ENCODE measurements at regions not wholly inside any gene's neighbourhood (a gene's known extent, or its start where the extent isn't known, plus 50 kb on each side); places are given as distances from the start of the nearest gene placed in this dataset.

GRCh38 chr7:41149576-41149975, 553.3 kb downstream of the INHBA start:
- WGBS, 2 experiments (ENCODE audit: extremely low coverage in 1 of 2, insufficient coverage in 1 of 2, insufficient read length in 1 of 2, insufficient replicate concordance in 2 of 2, low coverage in 1 of 2, low lambda C conversion rate in 2 of 2, missing lambda C conversion rate in 1 of 2): 96% methylated on average over 16 of the region's 16 CpGs; no CpG with 5 or more reads in 1 of the 2 experiments
- ChIA-PET POLR2A (ENCODE audit: partially characterized antibody) (no interaction called here), CTCF (ENCODE audit: partially characterized antibody) (interaction anchor here (0.8 kb wide), 1 partner anchor 23 kb away, joined by 3 read pairs; no protein-coding TSS in a partner anchor)

More at GRCh38 chr7:41149576-41149975, 553.3 kb downstream of the INHBA start:
- Histone ChIP-seq H2AFZ (ENCODE audit: low read length) (no peak overlapping the region), H3K56ac (replicated peaks; ENCODE audit: insufficient read length, low read depth, low read length) (no peak overlapping the region), H2BK20ac (ENCODE audit: low read length) (no peak overlapping the region), H3K14ac (ENCODE audit: insufficient read length) (no peak overlapping the region), H3K23ac (ENCODE audit: insufficient read length) (no peak overlapping the region), H4K5ac (ENCODE audit: insufficient read length, low read depth, low read length) (no peak overlapping the region), H3K79me1 (ENCODE audit: low read depth, low read length) (no peaks in the 10 kb centered on the region), H3K36me3 (ENCODE audit: control insufficient read depth in 2 of 4, insufficient read depth in 4 of 4, low read length in 3 of 4) (no peaks in the 10 kb centered on the region), H3K27ac (ENCODE audit: low read depth, low read length) (no peak overlapping the region), H3K4ac (replicated peaks; ENCODE audit: insufficient read length, low read depth, low read length) (no peak overlapping the region), H3K23me2 (ENCODE audit: low read depth, low read length) (no peaks in the 10 kb centered on the region), H3K9me3 (ENCODE audit: insufficient read depth in 2 of 2, low read depth in 1 of 2, low read length in 1 of 2) (no peaks in the 10 kb centered on the region), H3K4me1 (replicated peaks in 1 of 4; ENCODE audit: control insufficient read depth in 3 of 4, insufficient read depth in 4 of 4, low read length in 3 of 4) (no peaks in the 10 kb centered on the region), H3K79me2 (ENCODE audit: control insufficient read depth in 1 of 2, insufficient read depth in 2 of 2, low read length in 2 of 2) (no peaks in the 10 kb centered on the region), H3K27me3 (replicated peaks in 1 of 4; ENCODE audit: control insufficient read depth in 3 of 4, extremely low read depth in 1 of 4, insufficient read depth in 3 of 4, low read length in 3 of 4) (no peaks in the 10 kb centered on the region), H2BK15ac (ENCODE audit: low read length) (no peak overlapping the region), H4K91ac (replicated peaks; ENCODE audit: insufficient read length, low read length) (no peak overlapping the region), H2BK12ac (ENCODE audit: low read depth, low read length) (no peak overlapping the region), H3K9ac (replicated peaks in 1 of 4; ENCODE audit: extremely low read depth in 1 of 4, low read depth in 3 of 4, low read length in 3 of 4) (no peak overlapping the region), H4K8ac (ENCODE audit: extremely low read depth, insufficient read depth, low read length) (no peak overlapping the region), H4K20me1 (replicated peaks in 1 of 2; ENCODE audit: control insufficient read depth in 1 of 2, insufficient read depth in 2 of 2, low read length in 2 of 2) (no peaks in the 10 kb centered on the region), H3K18ac (ENCODE audit: extremely low read depth, low read length) (no peak overlapping the region), H2BK120ac (replicated peaks; ENCODE audit: low read depth, low read length) (no peak overlapping the region), H3K4me3 (ENCODE audit: extremely low read depth in 1 of 4, insufficient read depth in 2 of 4, low read depth in 3 of 4, low read length in 4 of 4) (no peak overlapping the region), H3K4me2 (ENCODE audit: insufficient read depth in 1 of 2, low read depth in 2 of 2, low read length in 2 of 2) (no peak overlapping the region), H2AK5ac (ENCODE audit: low read depth, low read length) (no peak overlapping the region), H2BK5ac (ENCODE audit: low read depth, low read length) (no peak overlapping the region)
- TF ChIP-seq E2F6 (IDR thresholded peaks at IDR 0.05) (no peak), ATF3 (IDR thresholded peaks at IDR 0.05; ENCODE audit: insufficient read depth, low read depth, low read length) (no peak), SRF (IDR thresholded peaks at IDR 0.05; ENCODE audit: low read depth, low read length) (no peak), BACH1 (IDR thresholded peaks at IDR 0.05; ENCODE audit: low read length) (no peak), TCF12 (IDR thresholded peaks at IDR 0.05; ENCODE audit: low read depth, low read length) (no peak), CREB1 (IDR thresholded peaks at IDR 0.05) (no peak), CBX5 (IDR thresholded peaks at IDR 0.05; ENCODE audit: low read depth, low read length) (no peak), SIRT6 (IDR thresholded peaks at IDR 0.05; ENCODE audit: low read length) (no peak), SIN3A (conservative IDR thresholded peaks at IDR 0.05 in 1 of 2, IDR thresholded peaks at IDR 0.05 in 1 of 2; ENCODE audit: low read depth in 1 of 2, low read length in 2 of 2) (no peak)
- DNase-seq (ENCODE audit: low read depth in 1 of 2, low spot score in 2 of 2): no peak
- no peak for FAIRE-seq
